Erythroblast (primary cell): ENCODE measurements at regions not wholly inside any gene's neighbourhood (a gene's known extent, or its start where the extent isn't known, plus 50 kb on each side); places are given as distances from the start of the nearest gene placed in this dataset.

Experiments used
- GATA1 ChIP-seq: IDR thresholded peaks from 2 replicates; pipeline ENCODE4 v1.6.1; 2011; ENCODE audit warnings: low read depth, mild to moderate bottlenecking, control low read depth, low read length, moderate library complexity
- POLR2A ChIP-seq: IDR thresholded peaks from 2 replicates; pipeline ENCODE4 v1.6.1; 2011; ENCODE audit warnings: mild to moderate bottlenecking, low read length

DNA sequence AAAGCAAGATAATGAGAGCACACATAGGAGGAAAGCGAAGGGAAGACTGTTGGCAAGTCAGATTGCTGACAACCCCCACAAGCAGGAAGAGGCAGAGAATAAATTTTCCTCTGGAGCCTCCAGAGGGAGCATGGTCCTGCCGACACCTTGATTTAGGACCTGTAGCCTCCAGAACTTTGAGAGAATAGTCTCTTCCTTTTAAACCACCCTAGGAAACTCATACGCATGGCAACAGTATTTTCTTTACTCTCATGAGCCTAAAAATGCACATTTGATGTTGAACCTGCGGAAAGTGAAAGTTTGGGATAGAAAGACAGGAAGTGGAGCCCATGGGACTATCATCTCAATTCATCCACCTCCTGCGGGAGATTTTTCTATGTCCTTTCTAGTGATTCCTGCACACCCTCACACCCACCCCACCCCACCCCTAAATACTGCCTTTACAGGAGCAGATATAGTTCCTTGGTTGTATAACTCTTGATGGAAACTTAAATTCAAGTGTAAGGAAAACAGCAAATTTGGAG lies 116.7 kb upstream of the LPP start:
- TF ChIP-seq POLR2A = no peak
- TF ChIP-seq GATA1 = no peak
